Activated naive CD8-positive, alpha-beta T cell treated with anti-CD3 and anti-CD28 coated beads, Interleukin-2, amount 10 ng/mL, durations not matched to agents 7 days and 5 days (primary cell): ENCODE measurements at regions not wholly inside any gene's neighbourhood (a gene's known extent, or its start where the extent isn't known, plus 50 kb on each side); places are given as distances from the start of the nearest gene placed in this dataset.
A peak's percentile ranks its signal among the peaks of the same experiment; 100 is the strongest.
"Not testable (repeated sequence)": the region's sequence is repeated elsewhere in the genome, so short reads cannot be mapped to it uniquely, and the experiment has no call there.

Source experiments
- ATAC-seq: fragments of 150-1000 bp; cut with Tn5 transposase; one replicate; pipeline ENCODE4 v1.10.0; 2021; ENCODE audit warnings: low read depth, moderate library complexity
- POLR2A ChIA-PET: fragments of 350-600 bp; sonication (Branson Sonifier 250); formaldehyde crosslinking; loops from one replicate; lab custom pipeline; 2021; ENCODE audit warnings: antibody characterized with exemption; lab: Charles Lee
- DNase-seq: peaks from one replicate; pipeline ENCODE4 v3.0.0; 2021
- H3K27ac Mint-ChIP-seq: one replicate; pipeline ENCODE4 v1.8.0; 2022; ENCODE audit warnings: mild to moderate bottlenecking, mixed read lengths
- H3K27me3 Mint-ChIP-seq: one replicate; pipeline ENCODE4 v1.8.0; 2022; ENCODE audit warnings: mild to moderate bottlenecking, moderate library complexity, mixed read lengths
- H3K36me3 Mint-ChIP-seq: one replicate; pipeline ENCODE4 v1.8.0; 2021; ENCODE audit warnings: mild to moderate bottlenecking, mixed read lengths
- H3K4me1 Mint-ChIP-seq: one replicate; pipeline ENCODE4 v1.8.0; 2021; ENCODE audit warnings: mixed read lengths
- H3K4me3 Mint-ChIP-seq: one replicate; pipeline ENCODE4 v1.8.0; 2022; ENCODE audit warnings: mild to moderate bottlenecking, moderate library complexity, mixed read lengths
- H3K9me3 Mint-ChIP-seq: one replicate; pipeline ENCODE4 v1.8.0; 2021; ENCODE audit warnings: mixed read lengths

- Mint-ChIP-seq H3K4me3 (no peak overlapping the region), H3K4me1 (no peaks in the 10 kb centered on the region)
- POLR2A ChIA-PET: no interaction called here
Measured at GRCh38 chr5:155128786-155129512, 115.4 kb downstream of the KIF4B start.

GRCh38 chr5:155129513-155129880 is 115.9 kb downstream of the KIF4B start:
- no peaks in the 10 kb centered on the region for H3K4me1 Mint-ChIP-seq
- ATAC-seq (no peak), DNase-seq (no peak)
- no peaks in the 10 kb centered on the region for H3K36me3 Mint-ChIP-seq
- POLR2A ChIA-PET: no interaction called here
- peaks cover 6% of the 10 kb centered on the region for H3K27me3 Mint-ChIP-seq
- no peak overlapping the region for H3K4me3 Mint-ChIP-seq
- no peaks in the 10 kb centered on the region for H3K9me3 Mint-ChIP-seq
- H3K27ac Mint-ChIP-seq: no peak overlapping the region

More at GRCh38 chr5:155128786-155129512, 115.4 kb downstream of the KIF4B start:
- no peak overlapping the region for H3K27ac Mint-ChIP-seq
- no peak for ATAC-seq
- H3K27me3 Mint-ChIP-seq: peaks cover 6% of the 10 kb centered on the region
- DNase-seq: no peak
- H3K36me3 Mint-ChIP-seq: no peaks in the 10 kb centered on the region
- no peaks in the 10 kb centered on the region for H3K9me3 Mint-ChIP-seq

GRCh38 chr5:155134130-155134529 is 120.6 kb downstream of the KIF4B start:
- Mint-ChIP-seq H3K27ac (no peak overlapping the region), H3K4me3 (no peak overlapping the region), H3K36me3 (no peaks in the 10 kb centered on the region), H3K4me1 (no peaks in the 10 kb centered on the region), H3K9me3 (no peaks in the 10 kb centered on the region), H3K27me3 (peaks cover 17% of the 10 kb centered on the region)
- DNase-seq: no peak
- ATAC-seq: no peak
- POLR2A ChIA-PET: no interaction called here

- Mint-ChIP-seq H3K27me3 (peaks cover 24% of the 10 kb centered on the region), H3K4me1 (no peaks in the 10 kb centered on the region), H3K4me3 (no peak overlapping the region), H3K9me3 (no peaks in the 10 kb centered on the region), H3K27ac (no peak overlapping the region), H3K36me3 (no peaks in the 10 kb centered on the region)
- POLR2A ChIA-PET: no interaction called here
- ATAC-seq: no peak
- no peak for DNase-seq
Measured at GRCh38 chr5:155136216-155136850, 122.8 kb downstream of the KIF4B start.

DNA sequence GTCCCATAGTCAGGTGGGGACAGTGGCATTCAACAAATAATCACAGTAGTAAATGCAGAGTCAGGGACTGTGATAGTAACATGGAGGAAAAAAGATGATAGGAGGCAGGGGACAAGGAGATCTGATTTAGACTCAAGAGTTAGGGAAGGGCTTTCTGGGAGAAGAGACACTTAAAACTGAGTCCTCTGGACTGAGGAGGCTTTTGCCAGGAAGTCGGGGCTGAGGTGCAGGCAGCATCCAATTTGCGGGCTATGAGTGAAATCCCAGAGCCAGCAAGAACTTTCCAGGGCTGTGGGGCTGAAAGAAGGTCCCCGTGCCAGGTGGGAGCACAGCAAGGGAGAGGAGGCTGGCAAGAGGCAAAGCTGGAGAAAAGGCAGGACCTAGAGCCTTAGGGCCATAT is 124.1 kb downstream of the KIF4B start:
- POLR2A ChIA-PET: no interaction called here

GRCh38 chr5:155140646-155141045 is 127.1 kb downstream of the KIF4B start:
- no peak for DNase-seq
- Mint-ChIP-seq H3K27ac (no peak overlapping the region), H3K4me3 (no peak overlapping the region), H3K9me3 (no peaks in the 10 kb centered on the region), H3K4me1 (no peaks in the 10 kb centered on the region), H3K36me3 (no peaks in the 10 kb centered on the region), H3K27me3 (peaks cover 20% of the 10 kb centered on the region)
- POLR2A ChIA-PET: no interaction called here
- ATAC-seq: no peak

More for the DNA sequence above, 124.1 kb downstream of the KIF4B start:
- no peak overlapping the region for H3K27ac Mint-ChIP-seq
- ATAC-seq (no peak), DNase-seq (no peak)
- H3K9me3 Mint-ChIP-seq: no peaks in the 10 kb centered on the region
- no peak overlapping the region for H3K4me3 Mint-ChIP-seq
- no peaks in the 10 kb centered on the region for H3K4me1 Mint-ChIP-seq
- H3K27me3 Mint-ChIP-seq: peaks cover 20% of the 10 kb centered on the region
- no peaks in the 10 kb centered on the region for H3K36me3 Mint-ChIP-seq

GRCh38 chr5:155144956-155145355 is 131.4 kb downstream of the KIF4B start:
- H3K27ac Mint-ChIP-seq: no peak overlapping the region
- no peaks in the 10 kb centered on the region for H3K9me3 Mint-ChIP-seq
- H3K27me3 Mint-ChIP-seq: peaks cover 15% of the 10 kb centered on the region
- DNase-seq (no peak), ATAC-seq (no peak)
- POLR2A ChIA-PET: no interaction called here
- no peaks in the 10 kb centered on the region for H3K36me3 Mint-ChIP-seq
- H3K4me1 Mint-ChIP-seq: no peaks in the 10 kb centered on the region
- H3K4me3 Mint-ChIP-seq: no peak overlapping the region

DNA sequence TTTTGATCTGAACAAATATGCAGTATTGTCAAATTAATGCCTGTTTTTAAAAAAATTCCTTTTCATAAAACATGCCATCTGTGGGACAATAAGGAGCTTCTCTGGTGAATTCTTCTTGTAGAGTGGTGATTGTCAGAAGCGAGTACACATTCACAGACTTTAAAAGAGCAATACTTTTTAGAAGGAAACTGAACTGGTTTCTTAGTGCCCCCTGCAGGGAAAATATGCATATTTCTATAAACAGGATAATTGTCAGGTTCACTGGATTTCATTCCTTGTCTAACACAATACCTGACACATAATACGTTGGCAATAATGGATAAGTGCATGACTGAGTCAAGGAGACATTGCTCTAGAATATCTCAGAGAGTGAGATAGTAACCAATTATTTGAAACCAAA is 133.7 kb downstream of the KIF4B start:
- POLR2A ChIA-PET: interaction anchor here (0.6 kb wide), 1 partner anchor 485 kb away, joined by 3 read pairs; no protein-coding TSS in a partner anchor
- no peak for ATAC-seq
- peaks cover 8% of the 10 kb centered on the region for H3K27me3 Mint-ChIP-seq

DNA sequence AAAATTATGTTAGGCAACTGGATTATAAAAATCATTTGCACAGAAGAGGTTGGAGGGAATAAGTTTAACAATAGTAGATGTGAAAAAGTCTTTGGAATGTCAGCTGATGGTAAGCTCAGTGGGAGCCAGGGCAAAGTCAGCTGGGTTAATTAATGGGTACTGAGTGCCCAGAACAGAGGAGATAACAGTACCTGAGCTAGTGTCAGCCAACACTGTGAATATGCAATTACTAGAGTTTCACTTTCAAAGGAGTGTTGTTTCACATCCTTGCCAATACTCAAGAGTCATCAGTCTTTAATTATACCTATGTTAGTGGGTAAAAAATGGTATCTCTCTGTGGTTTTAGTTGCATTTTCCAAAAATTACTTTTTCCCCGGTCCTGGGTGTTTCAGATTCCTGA is 135.1 kb downstream of the KIF4B start:
- Mint-ChIP-seq H3K36me3 (no peaks in the 10 kb centered on the region), H3K27me3 (peaks cover 6% of the 10 kb centered on the region), H3K4me1 (peaks cover 2% of the 10 kb centered on the region), H3K9me3 (no peaks in the 10 kb centered on the region), H3K27ac (no peak overlapping the region), H3K4me3 (no peak overlapping the region)
- POLR2A ChIA-PET: no interaction called here
- no peak for DNase-seq
- no peak for ATAC-seq

More for the DNA sequence above, 133.7 kb downstream of the KIF4B start:
- no peaks in the 10 kb centered on the region for H3K36me3 Mint-ChIP-seq
- peaks cover 2% of the 10 kb centered on the region for H3K4me1 Mint-ChIP-seq
- H3K27ac Mint-ChIP-seq: no peak overlapping the region
- no peaks in the 10 kb centered on the region for H3K9me3 Mint-ChIP-seq
- DNase-seq: no peak
- no peak overlapping the region for H3K4me3 Mint-ChIP-seq

DNA sequence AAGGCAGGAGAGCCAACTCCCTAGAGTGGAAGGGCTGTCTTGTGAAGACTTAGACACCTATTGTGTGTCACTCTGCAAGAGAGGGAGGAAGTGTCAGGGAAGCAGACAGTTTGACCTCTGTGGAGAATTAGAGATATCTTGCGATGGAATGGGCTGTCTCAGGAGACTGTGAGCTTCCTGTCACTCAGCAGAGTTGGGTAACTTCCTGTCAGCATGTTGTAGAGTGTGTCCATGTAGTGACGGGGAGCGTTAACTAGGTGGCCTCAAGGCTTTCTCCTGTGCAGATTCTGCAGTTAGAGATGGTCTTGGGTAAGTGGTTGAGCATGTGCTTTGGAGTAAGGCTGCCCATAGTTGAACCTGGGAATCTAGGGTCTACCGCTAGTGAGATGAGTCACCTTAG is 136.5 kb downstream of the KIF4B start:
- POLR2A ChIA-PET: no interaction called here
- DNase-seq (no peak), ATAC-seq (peak; percentile 42)
- Mint-ChIP-seq H3K4me1 (peaks cover 2% of the 10 kb centered on the region), H3K9me3 (no peaks in the 10 kb centered on the region), H3K27ac (no peak overlapping the region), H3K27me3 (peaks cover 6% of the 10 kb centered on the region), H3K36me3 (no peaks in the 10 kb centered on the region), H3K4me3 (no peak overlapping the region)

DNA sequence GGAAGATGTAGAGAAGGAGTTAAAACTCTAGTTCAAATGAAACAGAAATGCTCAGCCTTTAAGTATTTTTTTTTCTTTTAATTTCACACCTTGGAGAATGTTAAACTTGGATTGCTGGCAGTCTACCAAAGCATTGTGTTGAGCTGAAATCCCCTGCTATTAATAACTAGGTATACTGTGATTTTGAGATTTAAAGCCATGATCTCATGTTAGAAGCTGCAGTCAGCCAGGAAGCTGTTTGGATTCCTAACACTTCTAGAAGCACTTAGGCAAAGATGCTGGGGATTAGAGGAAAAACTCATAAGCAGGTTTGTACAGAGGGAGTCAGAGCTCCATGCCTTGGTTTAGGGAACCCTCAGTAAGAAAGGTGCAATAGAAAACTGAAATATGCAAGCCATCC is 141.4 kb downstream of the KIF4B start:
- POLR2A ChIA-PET: no interaction called here
- H3K4me3 Mint-ChIP-seq: no peak overlapping the region
- ATAC-seq: no peak
- peaks cover 2% of the 10 kb centered on the region for H3K4me1 Mint-ChIP-seq
- H3K9me3 Mint-ChIP-seq: no peaks in the 10 kb centered on the region
- H3K27ac Mint-ChIP-seq: no peak overlapping the region
- no peaks in the 10 kb centered on the region for H3K36me3 Mint-ChIP-seq
- no peaks in the 10 kb centered on the region for H3K27me3 Mint-ChIP-seq
- DNase-seq: no peak

DNA sequence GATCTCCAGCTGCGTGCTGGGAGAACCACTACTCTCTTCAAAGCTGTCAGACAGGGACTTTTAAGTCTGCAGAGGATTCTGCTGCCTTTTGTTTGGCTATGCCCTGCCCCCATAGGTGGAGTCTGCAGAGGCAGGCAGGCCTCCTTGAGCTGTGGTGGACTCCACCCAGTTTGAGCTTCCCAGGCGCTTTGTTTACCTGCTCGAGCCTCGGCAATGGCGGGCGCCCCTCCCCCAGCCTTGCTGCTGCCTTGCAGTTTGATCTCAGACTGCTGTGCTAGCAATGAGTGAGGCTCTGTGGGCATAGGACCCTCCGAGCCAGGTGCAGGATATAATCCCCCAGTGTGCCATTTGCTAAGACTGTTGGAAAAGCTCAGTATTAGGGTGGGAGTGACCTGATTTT is 149.5 kb downstream of the KIF4B start:
- H3K36me3 Mint-ChIP-seq, H3K4me3 Mint-ChIP-seq, H3K4me1 Mint-ChIP-seq, POLR2A ChIA-PET, H3K27me3 Mint-ChIP-seq, ATAC-seq, DNase-seq, H3K27ac Mint-ChIP-seq, H3K9me3 Mint-ChIP-seq: not testable (repeated sequence)

DNA sequence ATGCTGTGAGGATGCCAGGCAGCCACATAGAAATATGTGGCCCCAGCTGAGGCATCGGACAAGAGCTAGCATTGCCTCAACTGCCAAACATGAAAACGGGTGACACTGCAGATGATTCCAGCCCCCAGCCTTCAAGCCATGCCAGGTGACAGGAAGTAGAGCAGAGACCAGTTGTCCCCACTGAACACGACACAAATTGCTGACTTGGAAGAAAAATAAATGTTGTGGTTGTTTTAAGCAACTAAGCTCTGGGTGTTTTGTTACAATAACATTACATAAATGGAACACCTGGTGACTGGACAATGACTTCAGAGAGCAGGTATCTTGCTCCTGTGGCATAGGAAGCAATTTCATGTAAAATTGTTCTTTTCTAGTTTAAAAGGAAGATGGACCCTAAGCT is 154.2 kb downstream of the KIF4B start:
- H3K4me1 Mint-ChIP-seq: no peaks in the 10 kb centered on the region
- DNase-seq: no peak
- H3K27me3 Mint-ChIP-seq: peaks cover 1% of the 10 kb centered on the region
- H3K4me3 Mint-ChIP-seq: no peak overlapping the region
- ATAC-seq: no peak
- H3K9me3 Mint-ChIP-seq: peaks cover 2% of the 10 kb centered on the region
- POLR2A ChIA-PET: no interaction called here
- no peaks in the 10 kb centered on the region for H3K36me3 Mint-ChIP-seq
- H3K27ac Mint-ChIP-seq: no peak overlapping the region

GRCh38 chr5:155181542-155181941 is 168.0 kb downstream of the KIF4B start:
- Mint-ChIP-seq H3K4me3 (no peak overlapping the region), H3K27me3 (no peaks in the 10 kb centered on the region), H3K9me3 (peaks cover 6% of the 10 kb centered on the region), H3K4me1 (no peaks in the 10 kb centered on the region), H3K27ac (no peak overlapping the region), H3K36me3 (no peaks in the 10 kb centered on the region)
- DNase-seq (no peak), ATAC-seq (no peak)
- POLR2A ChIA-PET: no interaction called here
